Liver (tissue), 8 donors: ENCODE measurements at regions not wholly inside any gene's neighbourhood (a gene's known extent, or its start where the extent isn't known, plus 50 kb on each side); places are given as distances from the start of the nearest gene placed in this dataset.

Source experiments
- DNase-seq: peaks from one replicate; pipeline ENCODE4 v3.0.0-alpha.2; 2017; ENCODE audit warnings: low spot score
- H3K27ac ChIP-seq, 2 donors: one replicate each; pipeline ENCODE4 v1.7.0; 2013; ENCODE audit warnings: inconsistent platforms in 2 of 2, low read length in 2 of 2, control low read depth in 1 of 2, low read depth in 1 of 2, mild to moderate bottlenecking in 1 of 2
- H3K27me3 ChIP-seq, 4 donors: one replicate each; pipeline versions ENCODE4 v1.6.1 to v1.7.0; 2013; ENCODE audit warnings: low read length in 3 of 4, inconsistent platforms in 1 of 4, mild to moderate bottlenecking in 1 of 4, moderate library complexity in 1 of 4; ENCODE audit not compliant: control insufficient read depth in 4 of 4, insufficient read depth in 4 of 4
- H3K36me3 ChIP-seq, 4 donors: one replicate each; pipeline versions ENCODE4 v1.6.1 to v1.7.0; 2013; ENCODE audit warnings: low read length in 3 of 4, mild to moderate bottlenecking in 3 of 4, low read depth in 1 of 4, moderate library complexity in 1 of 4; ENCODE audit not compliant: control insufficient read depth in 4 of 4, insufficient read depth in 3 of 4
- H3K4me1 ChIP-seq, 4 donors: one replicate each; pipeline versions ENCODE4 v1.6.1 to v1.7.0; 2013; ENCODE audit warnings: low read length in 3 of 4, mild to moderate bottlenecking in 3 of 4, moderate library complexity in 1 of 4; ENCODE audit not compliant: control insufficient read depth in 4 of 4, insufficient read depth in 4 of 4
- H3K4me3 ChIP-seq, 3 donors: one replicate each; pipeline versions ENCODE4 v1.6.1 to v1.7.0; 2013; ENCODE audit warnings: low read length in 3 of 3, control low read depth in 1 of 3, low read depth in 1 of 3, mild to moderate bottlenecking in 1 of 3
- H3K9ac ChIP-seq, 2 donors: one replicate each; pipeline ENCODE4 v1.7.0; 2013; ENCODE audit warnings: low read length in 2 of 2, mild to moderate bottlenecking in 2 of 2, moderate library complexity in 2 of 2, control low read depth in 1 of 2, low read depth in 1 of 2
- H3K9me3 ChIP-seq, 4 donors: one replicate each; pipeline versions ENCODE4 v1.6.1 to v1.7.0; 2013; ENCODE audit warnings: low read length in 3 of 4; ENCODE audit not compliant: control insufficient read depth in 4 of 4
- FOXA1 ChIP-seq: IDR thresholded peaks from 2 replicates; pipeline ENCODE4 v1.6.1; 2016; ENCODE audit warnings: antibody characterized with exemption
- FOXA2 ChIP-seq: IDR thresholded peaks from 2 replicates; pipeline ENCODE4 v1.6.1; 2016; ENCODE audit warnings: antibody characterized with exemption
- GABPA ChIP-seq, 2 donors: IDR thresholded peaks in 1 of 2; conservative IDR thresholded peaks in 1 of 2; 2 replicates each; pipeline ENCODE4 v1.6.1; 2016; ENCODE audit warnings: antibody characterized with exemption in 2 of 2, mild to moderate bottlenecking in 1 of 2, moderate library complexity in 1 of 2
- HNF4A ChIP-seq, 2 donors: conservative IDR thresholded peaks; 2 replicates each; pipeline ENCODE4 v1.6.1; 2016; ENCODE audit warnings: antibody characterized with exemption in 2 of 2, mild to moderate bottlenecking in 2 of 2
- JUND ChIP-seq, 2 donors: IDR thresholded peaks; 2 replicates each; pipeline ENCODE4 v1.6.1; 2016; ENCODE audit warnings: antibody characterized with exemption in 2 of 2
- NR2F2 ChIP-seq: IDR thresholded peaks from 2 replicates; pipeline ENCODE4 v1.6.1; 2016; ENCODE audit warnings: antibody characterized with exemption
- RAD21 ChIP-seq, 2 donors: IDR thresholded peaks; 2 replicates each; pipeline ENCODE4 v1.6.1; 2016; ENCODE audit warnings: antibody characterized with exemption in 2 of 2, mild to moderate bottlenecking in 2 of 2
- SP1 ChIP-seq: IDR thresholded peaks from 2 replicates; pipeline ENCODE4 v1.6.1; 2018; ENCODE audit warnings: antibody characterized with exemption, mild to moderate bottlenecking
- TAF1 ChIP-seq: conservative IDR thresholded peaks from 2 replicates; pipeline ENCODE4 v1.6.1; 2016; ENCODE audit warnings: antibody characterized with exemption, mild to moderate bottlenecking
- YY1 ChIP-seq: IDR thresholded peaks from 2 replicates; pipeline ENCODE4 v1.6.1; 2016; ENCODE audit warnings: antibody characterized with exemption, mild to moderate bottlenecking
- WGBS: extraction: QIAGEN DNeasy Blood & Tissue Kit; methylation state at CpG from one replicate; pipeline ENCODE4 v1.1.7; 2013; 5-methylcytosine and 5-hydroxymethylcytosine counted together
- TF ChIP-seq, protein P1 (sequence below): IDR thresholded peaks from 2 replicates; pipeline ENCODE4 v1.6.1; 2016; ENCODE audit warnings: antibody characterized with exemption, mild to moderate bottlenecking
- TF ChIP-seq, protein P2 (sequence below): fragments of 150-350 bp; IDR thresholded peaks from 2 replicates; pipeline ENCODE4 v1.5.1; 2017; ENCODE audit warnings: improper control_type of control experiment, low read depth, low read length; ENCODE audit not compliant: missing input control
- TF ChIP-seq, protein P3 (sequence below): IDR thresholded peaks from 2 replicates; pipeline ENCODE4 v1.6.1; 2016; ENCODE audit warnings: antibody characterized with exemption
- donor health status: healthy.
- donor health status: healthy.
- donor health status: healthy.
- donor health status: healthy.
- donor health status: healthy.

DNA sequence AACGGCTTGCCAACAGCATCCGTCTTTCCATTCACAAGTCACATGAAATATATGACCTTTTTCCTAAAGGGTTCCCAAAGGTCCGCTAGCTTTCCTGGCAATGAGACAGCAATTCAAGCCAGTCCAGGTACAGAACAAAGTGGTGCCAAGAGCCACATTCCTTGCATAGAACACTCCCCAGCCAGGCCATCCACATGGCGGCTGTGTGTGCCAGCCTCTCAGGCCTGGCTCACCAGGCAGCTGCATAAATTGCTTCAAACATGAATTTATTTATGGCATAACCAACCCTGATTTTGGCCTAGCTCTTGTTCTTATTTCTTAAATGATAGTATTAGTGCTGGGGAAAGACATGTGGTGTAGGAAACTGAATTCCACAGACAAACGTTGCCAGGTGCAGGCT, 63.7 kb upstream of the CREB5 start (continued):
- TF ChIP-seq, protein P1, sequence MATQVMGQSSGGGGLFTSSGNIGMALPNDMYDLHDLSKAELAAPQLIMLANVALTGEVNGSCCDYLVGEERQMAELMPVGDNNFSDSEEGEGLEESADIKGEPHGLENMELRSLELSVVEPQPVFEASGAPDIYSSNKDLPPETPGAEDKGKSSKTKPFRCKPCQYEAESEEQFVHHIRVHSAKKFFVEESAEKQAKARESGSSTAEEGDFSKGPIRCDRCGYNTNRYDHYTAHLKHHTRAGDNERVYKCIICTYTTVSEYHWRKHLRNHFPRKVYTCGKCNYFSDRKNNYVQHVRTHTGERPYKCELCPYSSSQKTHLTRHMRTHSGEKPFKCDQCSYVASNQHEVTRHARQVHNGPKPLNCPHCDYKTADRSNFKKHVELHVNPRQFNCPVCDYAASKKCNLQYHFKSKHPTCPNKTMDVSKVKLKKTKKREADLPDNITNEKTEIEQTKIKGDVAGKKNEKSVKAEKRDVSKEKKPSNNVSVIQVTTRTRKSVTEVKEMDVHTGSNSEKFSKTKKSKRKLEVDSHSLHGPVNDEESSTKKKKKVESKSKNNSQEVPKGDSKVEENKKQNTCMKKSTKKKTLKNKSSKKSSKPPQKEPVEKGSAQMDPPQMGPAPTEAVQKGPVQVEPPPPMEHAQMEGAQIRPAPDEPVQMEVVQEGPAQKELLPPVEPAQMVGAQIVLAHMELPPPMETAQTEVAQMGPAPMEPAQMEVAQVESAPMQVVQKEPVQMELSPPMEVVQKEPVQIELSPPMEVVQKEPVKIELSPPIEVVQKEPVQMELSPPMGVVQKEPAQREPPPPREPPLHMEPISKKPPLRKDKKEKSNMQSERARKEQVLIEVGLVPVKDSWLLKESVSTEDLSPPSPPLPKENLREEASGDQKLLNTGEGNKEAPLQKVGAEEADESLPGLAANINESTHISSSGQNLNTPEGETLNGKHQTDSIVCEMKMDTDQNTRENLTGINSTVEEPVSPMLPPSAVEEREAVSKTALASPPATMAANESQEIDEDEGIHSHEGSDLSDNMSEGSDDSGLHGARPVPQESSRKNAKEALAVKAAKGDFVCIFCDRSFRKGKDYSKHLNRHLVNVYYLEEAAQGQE = no peak
- TF ChIP-seq, protein P2, sequence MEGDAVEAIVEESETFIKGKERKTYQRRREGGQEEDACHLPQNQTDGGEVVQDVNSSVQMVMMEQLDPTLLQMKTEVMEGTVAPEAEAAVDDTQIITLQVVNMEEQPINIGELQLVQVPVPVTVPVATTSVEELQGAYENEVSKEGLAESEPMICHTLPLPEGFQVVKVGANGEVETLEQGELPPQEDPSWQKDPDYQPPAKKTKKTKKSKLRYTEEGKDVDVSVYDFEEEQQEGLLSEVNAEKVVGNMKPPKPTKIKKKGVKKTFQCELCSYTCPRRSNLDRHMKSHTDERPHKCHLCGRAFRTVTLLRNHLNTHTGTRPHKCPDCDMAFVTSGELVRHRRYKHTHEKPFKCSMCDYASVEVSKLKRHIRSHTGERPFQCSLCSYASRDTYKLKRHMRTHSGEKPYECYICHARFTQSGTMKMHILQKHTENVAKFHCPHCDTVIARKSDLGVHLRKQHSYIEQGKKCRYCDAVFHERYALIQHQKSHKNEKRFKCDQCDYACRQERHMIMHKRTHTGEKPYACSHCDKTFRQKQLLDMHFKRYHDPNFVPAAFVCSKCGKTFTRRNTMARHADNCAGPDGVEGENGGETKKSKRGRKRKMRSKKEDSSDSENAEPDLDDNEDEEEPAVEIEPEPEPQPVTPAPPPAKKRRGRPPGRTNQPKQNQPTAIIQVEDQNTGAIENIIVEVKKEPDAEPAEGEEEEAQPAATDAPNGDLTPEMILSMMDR = no peak
- no peak for TF ChIP-seq SP1

DNA sequence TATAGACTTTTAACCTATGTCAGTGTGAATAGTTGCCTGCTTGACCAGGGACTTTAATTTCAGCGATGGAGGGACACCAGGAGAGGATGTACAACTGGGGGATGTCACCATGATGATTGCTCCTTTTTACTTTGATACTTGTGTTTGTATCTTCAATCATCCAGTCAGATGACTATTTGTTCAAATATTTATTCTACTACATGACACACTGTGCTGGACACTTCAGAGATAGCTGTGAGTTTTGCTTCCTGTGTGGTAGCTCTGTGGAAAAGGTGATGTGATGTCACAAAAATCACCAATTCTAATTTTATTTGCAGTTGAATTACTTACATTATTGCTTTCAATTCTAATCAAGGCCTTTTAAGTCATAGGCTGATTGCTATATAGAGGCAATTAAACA, 62.7 kb upstream of the CREB5 start:
- no peaks in the 10 kb centered on the region for H3K9me3 ChIP-seq
- DNase-seq = no peak
- H3K4me1 ChIP-seq = no peaks in the 10 kb centered on the region
- 92% methylated on average over 1 of the region's 1 CpG for WGBS
- TF ChIP-seq, protein P1 = no peak
- TF ChIP-seq GABPA (IDR thresholded peaks at IDR 0.05 in 1 of 2, conservative IDR thresholded peaks at IDR 0.05 in 1 of 2) (no peak), RAD21 (IDR thresholded peaks at IDR 0.05) (no peak), HNF4A (conservative IDR thresholded peaks at IDR 0.05) (no peak), SP1 (no peak), NR2F2 (no peak), FOXA1 (no peak), TAF1 (no peak), YY1 (no peak), FOXA2 (no peak), JUND (IDR thresholded peaks at IDR 0.05) (no peak)
- TF ChIP-seq, protein P3, sequence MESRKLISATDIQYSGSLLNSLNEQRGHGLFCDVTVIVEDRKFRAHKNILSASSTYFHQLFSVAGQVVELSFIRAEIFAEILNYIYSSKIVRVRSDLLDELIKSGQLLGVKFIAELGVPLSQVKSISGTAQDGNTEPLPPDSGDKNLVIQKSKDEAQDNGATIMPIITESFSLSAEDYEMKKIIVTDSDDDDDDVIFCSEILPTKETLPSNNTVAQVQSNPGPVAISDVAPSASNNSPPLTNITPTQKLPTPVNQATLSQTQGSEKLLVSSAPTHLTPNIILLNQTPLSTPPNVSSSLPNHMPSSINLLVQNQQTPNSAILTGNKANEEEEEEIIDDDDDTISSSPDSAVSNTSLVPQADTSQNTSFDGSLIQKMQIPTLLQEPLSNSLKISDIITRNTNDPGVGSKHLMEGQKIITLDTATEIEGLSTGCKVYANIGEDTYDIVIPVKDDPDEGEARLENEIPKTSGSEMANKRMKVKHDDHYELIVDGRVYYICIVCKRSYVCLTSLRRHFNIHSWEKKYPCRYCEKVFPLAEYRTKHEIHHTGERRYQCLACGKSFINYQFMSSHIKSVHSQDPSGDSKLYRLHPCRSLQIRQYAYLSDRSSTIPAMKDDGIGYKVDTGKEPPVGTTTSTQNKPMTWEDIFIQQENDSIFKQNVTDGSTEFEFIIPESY = no peak
- peaks cover 0 to 3% (median under 1%) of the 10 kb centered on the region in 4 donors for H3K27me3 ChIP-seq
- no peak overlapping the region for H3K4me3 ChIP-seq
- H3K9ac ChIP-seq = no peak overlapping the region
- H3K27ac ChIP-seq = no peak overlapping the region
- H3K36me3 ChIP-seq = no peaks in the 10 kb centered on the region
